NCI-H1048 (cell line): ENCODE measurements at regions not wholly inside any gene's neighbourhood (a gene's known extent, or its start where the extent isn't known, plus 50 kb on each side); places are given as distances from the start of the nearest gene placed in this dataset.
"Not testable (repeated sequence)": the region's sequence is repeated elsewhere in the genome, so short reads cannot be mapped to it uniquely, and the experiment has no call there.

Source experiments
- DNase-seq: peaks from one replicate; lab custom pipeline; 2025; lab: John Stamatoyannopoulos, UW

DNA sequence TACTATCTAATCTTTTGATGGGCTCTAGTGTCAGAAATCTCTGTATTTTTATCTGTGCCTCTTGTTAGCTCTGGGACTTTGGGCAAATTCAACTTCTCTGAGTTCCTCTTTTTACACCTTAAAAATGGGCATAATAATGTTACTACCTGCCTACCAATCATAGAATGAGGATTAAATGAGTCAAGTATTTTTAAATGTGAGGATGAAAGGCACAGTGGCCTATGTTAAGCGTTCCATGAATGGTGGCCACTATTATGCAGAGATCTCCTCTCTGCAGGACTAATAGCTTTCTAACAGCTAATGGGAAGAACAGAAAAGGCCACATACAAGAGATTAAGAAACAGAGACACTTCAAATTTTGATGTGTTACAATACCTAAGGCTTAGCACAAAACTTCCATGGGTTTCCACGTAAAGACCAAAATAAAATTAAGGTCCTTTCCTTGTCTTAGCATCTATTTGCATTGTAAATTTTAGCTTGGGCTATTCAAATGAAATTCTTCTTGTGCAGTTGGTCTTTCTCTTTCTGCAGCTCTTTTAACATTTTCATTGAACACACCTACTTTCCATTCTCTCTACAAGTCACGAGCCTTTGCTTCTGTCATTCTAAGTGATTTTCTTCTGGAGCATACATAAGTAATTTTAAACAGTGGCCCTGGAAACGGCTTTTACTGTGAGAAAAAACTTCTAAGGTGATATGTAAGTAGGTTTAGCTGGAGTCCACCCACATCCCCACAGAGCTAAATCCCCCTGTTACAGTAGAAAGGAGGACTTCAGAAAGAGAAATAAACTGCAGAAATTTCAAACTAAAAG is 117.9 kb upstream of the MED14 start:
- DNase-seq = no peak

GRCh38 chrX:40853816-40854123 is 118.4 kb upstream of the MED14 start:
- DNase-seq = no peak

DNA sequence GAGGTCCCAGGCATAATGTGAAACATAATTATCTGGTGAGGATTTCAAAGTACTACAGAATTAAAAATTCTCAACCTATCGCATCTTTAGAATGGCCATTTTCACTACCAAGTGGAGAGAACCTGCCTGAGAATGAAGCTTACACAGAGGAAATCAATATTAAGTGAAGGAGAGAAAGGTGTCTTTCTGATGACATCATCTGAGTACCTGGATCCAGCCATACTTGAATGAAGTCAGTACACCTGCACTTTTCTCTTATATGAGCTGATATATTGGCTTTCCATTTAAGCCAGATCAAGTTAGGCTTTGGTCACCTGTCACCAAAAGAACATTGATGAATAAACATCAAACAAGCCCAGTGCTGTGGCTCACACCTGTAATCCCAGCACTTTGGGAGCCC is 118.9 kb upstream of the MED14 start:
- DNase-seq = no peak

DNA sequence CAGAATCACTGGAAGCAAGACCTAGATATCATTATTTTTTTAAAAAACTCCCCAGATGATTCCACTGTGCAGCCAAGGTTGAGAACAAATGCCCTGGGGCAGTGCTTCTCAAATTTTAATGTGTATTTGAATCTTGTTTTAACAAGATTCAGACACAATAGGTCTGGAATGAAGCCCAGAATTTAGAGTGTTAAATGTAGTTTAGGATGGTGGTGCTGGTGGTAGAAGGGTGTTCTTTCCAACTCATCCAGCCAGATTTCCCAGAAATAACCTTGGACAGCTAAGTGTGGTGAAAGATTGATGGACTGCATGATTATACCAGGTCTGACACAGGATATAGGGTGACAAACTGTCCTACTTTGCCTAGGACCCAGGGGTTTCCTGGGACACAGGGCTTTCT is 120.1 kb upstream of the MED14 start:
- DNase-seq = no peak

- no peak for DNase-seq
Observed at GRCh38 chrX:40855932-40856515, 120.7 kb upstream of the MED14 start.

GRCh38 chrX:40861952-40862554 is 126.7 kb upstream of the MED14 start:
- DNase-seq = not testable (repeated sequence)

DNA sequence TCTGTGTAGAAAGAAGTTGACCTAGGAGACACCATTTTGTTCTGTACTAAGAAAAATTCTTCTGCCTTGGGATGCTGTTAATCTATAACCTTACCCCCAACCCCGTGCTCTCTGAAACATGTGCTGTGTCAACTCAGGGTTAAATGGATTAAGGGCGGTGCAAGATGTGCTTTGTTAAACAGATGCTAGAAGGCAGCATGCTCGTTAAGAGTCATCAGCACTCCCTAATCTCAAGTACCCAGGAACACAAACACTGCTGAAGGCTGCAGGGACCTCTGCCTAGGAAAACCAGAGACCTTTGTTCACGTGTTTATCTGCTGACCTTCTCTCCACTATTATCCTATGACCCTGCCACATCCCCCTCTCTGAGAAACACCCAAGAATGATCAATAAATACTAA is 127.9 kb upstream of the MED14 start:
- not testable (repeated sequence) for DNase-seq

DNA sequence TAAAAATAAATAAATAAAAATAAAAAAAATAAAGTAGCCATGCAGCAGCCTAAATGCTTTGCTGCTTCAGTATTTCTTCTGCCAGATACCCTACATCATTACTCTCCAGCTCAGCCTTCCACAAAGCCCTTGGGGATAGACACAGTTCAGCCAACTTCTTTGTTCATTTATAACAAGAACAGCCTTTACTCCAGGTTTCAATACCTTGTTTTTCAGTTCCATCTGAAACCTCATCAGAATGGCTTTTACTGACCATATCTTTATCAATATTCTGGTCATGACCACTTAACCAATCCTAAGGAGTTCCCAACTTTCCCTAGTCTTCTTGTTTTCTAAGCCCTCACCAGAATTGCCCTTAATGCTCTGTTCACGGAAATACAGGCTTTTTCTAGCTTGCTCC is 128.3 kb upstream of the MED14 start:
- DNase-seq = no peak

DNA sequence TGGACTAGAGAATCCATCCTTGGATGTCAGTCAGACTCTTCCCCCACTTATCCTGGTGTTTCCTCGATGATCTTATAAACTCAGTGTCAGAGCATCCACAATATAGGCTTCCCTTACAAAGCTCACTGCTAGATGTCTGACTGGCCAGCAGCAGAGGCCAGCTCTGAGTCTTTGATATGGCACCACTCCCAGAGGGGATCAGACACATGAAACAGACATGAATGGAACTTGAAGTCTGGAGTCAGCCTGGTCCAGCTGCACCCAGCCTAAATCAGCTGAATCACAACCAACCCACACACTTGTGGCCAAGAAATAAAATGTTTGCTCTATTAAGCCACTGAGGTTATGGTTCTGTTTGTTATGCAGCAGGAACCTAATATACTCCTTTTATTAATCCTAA is 129.6 kb upstream of the MED14 start:
- DNase-seq = no peak

DNA sequence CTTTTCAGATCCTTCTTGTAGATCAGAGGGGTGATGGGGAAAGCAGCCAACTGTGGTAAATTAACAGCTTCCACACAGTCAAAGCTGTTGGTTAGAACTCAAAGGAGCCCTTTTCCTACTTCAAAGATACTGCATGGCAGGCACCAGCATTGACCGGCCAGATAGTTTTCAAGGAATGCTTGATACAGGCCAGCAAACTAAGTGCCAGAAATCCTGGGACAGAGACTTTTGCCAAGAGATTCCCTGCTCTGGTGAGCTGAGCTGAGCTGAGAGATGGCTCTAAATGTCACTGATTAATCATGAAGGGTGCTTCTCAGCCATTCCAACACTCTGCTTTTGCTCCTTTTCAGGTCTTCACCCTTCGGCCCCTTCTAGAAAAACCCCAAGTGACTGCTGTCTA is 131.6 kb upstream of the MED14 start:
- no peak for DNase-seq

DNA sequence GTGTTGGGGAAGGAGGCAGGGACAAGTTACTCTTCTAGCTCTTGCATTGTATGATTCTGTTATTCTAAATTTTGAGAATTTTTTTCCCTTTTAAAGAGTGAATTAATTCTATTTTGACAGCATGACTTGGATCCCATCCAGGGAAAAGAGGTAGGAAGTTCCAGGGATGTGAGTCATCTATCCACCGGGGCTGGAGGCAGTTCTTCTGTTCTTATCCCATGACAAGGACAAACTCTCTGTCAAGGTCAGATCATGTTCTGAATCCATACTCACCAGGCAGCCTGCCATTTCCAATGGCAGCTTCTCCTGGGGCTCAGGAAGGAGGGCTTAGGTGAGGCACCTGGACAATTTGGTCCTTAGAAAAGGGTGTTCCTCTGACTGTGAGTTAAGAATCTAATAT is 132.0 kb upstream of the MED14 start:
- no peak for DNase-seq

GRCh38 chrX:40868868-40869267 is 133.5 kb upstream of the MED14 start:
- DNase-seq = no peak

DNA sequence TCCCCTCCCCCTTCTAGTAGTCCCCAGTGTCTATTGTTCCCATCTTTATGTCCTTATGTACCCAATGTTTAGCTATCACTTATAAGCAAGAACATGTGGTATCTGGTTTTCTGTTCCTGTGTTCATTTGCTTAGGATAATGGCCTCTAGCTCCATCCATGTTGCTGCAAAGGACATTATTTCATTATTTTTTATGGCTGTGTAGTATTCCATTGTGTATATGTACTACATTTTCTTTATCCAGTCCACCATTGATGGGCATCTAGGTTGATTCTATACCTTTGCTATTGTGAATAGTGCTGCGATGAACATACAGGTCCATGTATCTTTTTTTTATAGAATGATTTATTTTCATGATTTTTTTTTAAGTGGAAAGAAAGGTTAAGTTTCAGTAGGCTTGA is 135.6 kb upstream of the MED14 start:
- not testable (repeated sequence) for DNase-seq

DNA sequence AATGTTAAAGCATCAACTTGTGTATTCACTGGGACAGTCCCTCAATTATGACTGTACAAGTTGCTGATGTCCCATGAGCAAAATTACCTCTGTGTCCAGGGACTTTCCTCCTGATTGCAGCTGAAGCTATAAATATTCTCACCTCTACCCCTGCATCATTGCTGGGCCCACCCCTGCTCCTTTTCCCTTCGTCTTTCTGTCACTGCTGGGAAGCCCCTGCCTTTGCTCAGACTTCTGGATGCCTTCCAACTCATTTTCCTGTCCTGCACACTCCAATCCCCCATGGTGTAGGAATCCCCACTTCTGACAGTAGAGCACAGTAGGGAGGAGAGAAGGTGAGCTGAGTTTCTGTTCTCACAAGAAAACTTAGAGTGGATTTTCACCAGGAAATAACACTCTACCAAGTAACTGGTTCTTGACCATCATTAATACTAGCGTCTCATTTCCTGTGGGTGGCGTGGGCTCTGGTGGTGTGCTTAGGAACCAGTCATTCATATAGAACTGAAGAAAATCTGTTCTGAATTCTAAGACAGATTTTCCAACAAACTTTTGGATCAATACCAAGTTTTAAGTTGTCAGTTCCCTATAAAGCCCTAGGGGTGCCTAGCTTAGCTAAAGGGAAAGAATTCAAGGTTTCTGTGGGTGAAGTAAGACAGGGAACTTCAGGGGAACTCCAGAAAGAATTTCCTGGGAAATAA is 136.2 kb upstream of the MED14 start:
- DNase-seq = no peak

DNA sequence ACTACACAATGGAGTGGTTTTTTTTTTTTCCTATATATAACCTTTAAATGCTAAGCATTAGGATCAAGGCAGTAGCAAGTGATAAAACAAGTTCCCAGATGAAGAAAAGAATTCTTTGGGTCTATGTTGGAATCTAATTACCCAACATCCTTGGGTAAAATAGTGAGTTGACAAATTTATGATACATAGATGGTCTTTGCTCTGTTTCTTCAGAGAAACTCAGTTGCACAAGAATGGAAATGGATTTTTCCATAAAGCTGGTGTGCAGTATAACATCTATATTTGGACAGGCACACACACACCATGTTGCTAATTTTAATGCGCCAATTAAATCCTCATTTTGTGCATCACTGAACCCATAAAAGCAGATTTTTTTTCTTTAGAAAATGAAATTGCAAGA is 137.0 kb upstream of the MED14 start:
- DNase-seq = no peak

- DNase-seq = no peak
Observed at GRCh38 chrX:40875476-40875875, 140.1 kb upstream of the MED14 start.

DNA sequence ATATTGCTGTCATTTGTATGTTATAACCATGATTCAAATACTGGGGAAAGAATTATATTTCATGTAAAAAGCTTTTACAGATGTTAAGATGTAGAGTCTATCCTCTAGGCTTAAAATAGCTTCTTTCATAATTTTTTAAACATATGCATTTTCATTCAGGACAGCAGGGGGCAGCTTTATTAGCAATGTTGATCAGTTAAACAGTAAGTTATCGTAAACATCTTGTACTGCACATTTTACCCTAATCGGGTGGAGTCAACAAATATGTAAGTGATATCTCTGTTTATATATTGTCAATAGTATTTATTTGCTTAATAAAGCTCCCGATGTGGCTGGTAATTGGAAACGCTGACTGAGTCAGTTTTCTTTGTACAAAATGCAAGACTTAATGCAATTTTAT is 142.5 kb upstream of the MED14 start:
- DNase-seq = no peak

- DNase-seq = no peak
Observed at GRCh38 chrX:40878766-40879165, 143.4 kb upstream of the MED14 start.

DNA sequence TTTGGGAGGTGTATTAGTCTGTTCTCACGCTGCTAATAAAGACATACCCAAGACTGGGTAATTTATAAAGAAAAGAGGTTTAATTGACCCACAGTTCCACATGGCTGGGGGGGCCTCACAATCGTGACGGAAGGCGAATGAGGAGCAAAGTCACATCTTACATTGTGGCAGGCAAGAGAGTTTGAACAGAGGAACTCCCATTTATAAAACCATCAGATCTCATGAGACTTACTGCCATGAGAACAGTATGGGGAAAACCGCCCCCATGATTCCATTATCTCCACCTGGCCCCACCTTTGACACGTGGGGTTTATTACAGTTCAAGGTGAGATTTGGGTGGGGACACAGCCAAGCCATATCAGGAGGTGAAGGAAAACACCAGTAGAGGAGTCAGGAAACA is 143.8 kb upstream of the MED14 start:
- DNase-seq = not testable (repeated sequence)

DNA sequence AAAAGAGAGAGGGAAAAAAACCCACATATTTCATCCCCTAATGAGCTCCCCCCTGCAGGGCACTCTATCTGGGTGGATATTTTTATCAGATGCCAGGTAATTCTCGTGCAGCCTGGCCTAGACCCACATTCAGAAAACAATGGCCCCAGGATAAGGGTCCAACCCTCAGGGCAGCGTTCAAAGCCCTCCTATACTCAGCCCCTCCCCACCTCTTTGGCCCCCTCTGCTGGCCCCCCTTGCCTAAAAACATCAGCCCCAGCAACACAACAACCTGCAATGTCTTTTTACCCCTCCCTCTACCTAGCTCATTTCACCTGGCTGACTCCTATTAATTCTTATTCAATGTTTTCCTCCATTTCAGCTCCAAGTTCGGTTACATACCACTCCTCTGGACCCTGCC is 145.4 kb upstream of the MED14 start:
- DNase-seq = no peak

DNA sequence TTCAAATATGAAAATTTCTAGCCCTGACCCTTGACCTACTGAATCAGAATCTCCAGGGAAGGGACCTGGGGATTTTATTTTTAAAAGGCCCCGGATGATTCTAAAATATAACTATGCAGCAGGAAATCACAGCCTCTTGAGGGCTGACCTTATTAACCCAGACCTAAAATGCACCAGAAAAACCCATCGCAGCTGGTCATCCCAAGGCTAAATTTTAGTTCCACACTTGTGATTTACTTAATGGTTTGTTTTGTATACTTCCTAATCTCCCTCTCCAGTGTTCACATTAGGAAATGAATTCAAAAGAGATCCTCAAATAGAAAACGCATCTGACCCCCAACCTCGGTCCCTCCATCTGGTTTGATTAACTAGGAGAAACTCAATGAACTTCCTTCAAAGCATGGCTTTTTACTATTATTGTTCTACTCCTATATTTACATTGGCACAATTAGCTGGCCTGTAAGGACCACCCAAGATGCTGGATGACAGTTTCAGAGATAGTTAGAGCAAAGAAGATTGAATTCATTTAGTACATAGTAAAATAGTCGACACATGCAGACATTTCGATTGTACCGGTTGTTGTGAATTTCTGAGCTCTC is 147.8 kb upstream of the MED14 start:
- no peak for DNase-seq

DNA sequence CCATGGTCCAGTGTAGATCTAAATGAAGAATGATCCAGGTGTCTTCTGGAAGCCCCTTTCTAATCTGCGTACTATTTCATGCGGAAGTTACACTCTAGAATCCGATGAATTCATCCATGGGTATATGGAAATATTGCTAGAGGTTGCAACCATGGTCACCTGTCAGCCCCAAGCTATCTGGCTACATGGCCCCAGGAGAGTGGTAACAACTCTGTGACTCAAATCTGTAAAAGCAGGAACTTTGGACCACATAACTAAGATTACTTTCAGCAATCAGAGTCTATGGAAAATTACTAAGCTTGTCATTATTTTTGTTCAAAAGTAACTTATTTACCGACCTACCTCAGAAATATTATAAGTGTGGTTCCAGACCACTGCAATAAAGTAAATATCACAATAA is 150.6 kb upstream of the MED14 start:
- DNase-seq = no peak

DNA sequence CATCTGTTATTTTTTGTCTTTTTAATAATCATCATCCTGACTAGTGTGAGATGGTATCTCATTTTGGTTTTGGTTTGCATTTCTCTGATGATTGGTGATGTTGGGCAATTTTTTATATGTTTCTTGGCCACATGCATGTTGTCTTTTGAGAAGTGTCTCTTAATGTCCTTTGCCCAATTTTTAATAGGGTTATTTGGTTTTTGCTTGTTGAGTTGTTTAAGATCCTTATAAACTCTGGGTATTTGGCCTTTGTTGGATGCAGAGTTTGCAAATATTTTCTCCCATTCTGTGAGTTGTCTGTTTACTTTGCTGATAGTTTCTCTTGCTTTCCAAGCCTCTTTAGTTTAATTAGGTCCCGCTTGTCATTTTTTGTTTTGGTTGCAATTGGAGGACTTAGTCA is 152.1 kb upstream of the MED14 start:
- no peak for DNase-seq
